Activated T-cell treated with anti-CD3 and anti-CD28 coated beads, Interleukin-2, amount 50 U/mL, for 72 hours (primary cell): ENCODE measurements at regions not wholly inside any gene's neighbourhood (a gene's known extent, or its start where the extent isn't known, plus 50 kb on each side); places are given as distances from the start of the nearest gene placed in this dataset.

Source experiments
- ATAC-seq, 2 donors: fragments of 150-1000 bp; cut with Tn5 transposase; replicated peaks in 1 of 2; 2 replicates each; pipeline ENCODE4 v1.10.0; 2021; ENCODE audit warnings: moderate library complexity in 2 of 2, mild to moderate bottlenecking in 1 of 2
- DNase-seq, 2 donors: peaks; one replicate each; pipeline ENCODE4 v3.0.0; 2021 to 2022; ENCODE audit warnings: mixed read lengths in 1 of 2
- H3K27ac Mint-ChIP-seq: one replicate; pipeline ENCODE4 v1.8.0; 2022; ENCODE audit warnings: mild to moderate bottlenecking, moderate library complexity, mixed read lengths
- H3K27me3 Mint-ChIP-seq: one replicate; pipeline ENCODE4 v1.8.0; 2022; ENCODE audit warnings: low read depth, mixed read lengths
- H3K36me3 Mint-ChIP-seq, 2 donors: one replicate each; pipeline ENCODE4 v1.8.0; 2022; ENCODE audit warnings: mixed read lengths in 2 of 2, mild to moderate bottlenecking in 1 of 2; ENCODE audit not compliant: insufficient read depth in 2 of 2
- H3K4me1 Mint-ChIP-seq: one replicate; pipeline ENCODE4 v1.8.0; 2022; ENCODE audit warnings: low read depth, mixed read lengths
- H3K4me3 Mint-ChIP-seq, 2 donors: one replicate each; pipeline ENCODE4 v1.8.0; 2022; ENCODE audit warnings: mild to moderate bottlenecking in 2 of 2, mixed read lengths in 2 of 2, moderate library complexity in 2 of 2
- H3K9me3 Mint-ChIP-seq, 2 donors: one replicate each; pipeline ENCODE4 v1.8.0; 2022; ENCODE audit warnings: mixed read lengths in 2 of 2

- H3K27me3 Mint-ChIP-seq, result peaks cover 50% of the 10 kb centered on the region
- ATAC-seq, result peak; percentile 53 to 61
- H3K9me3 Mint-ChIP-seq, result no peaks in the 10 kb centered on the region
- no peaks in the 10 kb centered on the region for H3K4me1 Mint-ChIP-seq
- no peak overlapping the region for H3K27ac Mint-ChIP-seq
- H3K36me3 Mint-ChIP-seq, result no peaks in the 10 kb centered on the region
- H3K4me3 Mint-ChIP-seq, result no peak overlapping the region
- DNase-seq, result peak; percentile 6 to 15
Observed at GRCh38 chr1:70528590-70529333, 117.7 kb downstream of the CTH start.

GRCh38 chr1:70536708-70537366 lies 125.8 kb downstream of the CTH start:
- H3K27ac Mint-ChIP-seq, result no peak overlapping the region
- H3K36me3 Mint-ChIP-seq, result no peaks in the 10 kb centered on the region
- peaks cover 11% of the 10 kb centered on the region for H3K27me3 Mint-ChIP-seq
- no peak for ATAC-seq
- no peaks in the 10 kb centered on the region for H3K9me3 Mint-ChIP-seq
- no peaks in the 10 kb centered on the region for H3K4me1 Mint-ChIP-seq
- no peak for DNase-seq
- no peak overlapping the region for H3K4me3 Mint-ChIP-seq

GRCh38 chr1:70537788-70538187 lies 126.7 kb downstream of the CTH start:
- peaks cover 10% of the 10 kb centered on the region for H3K27me3 Mint-ChIP-seq
- ATAC-seq (no peak), DNase-seq (no peak)
- H3K9me3 Mint-ChIP-seq, result no peaks in the 10 kb centered on the region
- no peak overlapping the region for H3K27ac Mint-ChIP-seq
- H3K4me1 Mint-ChIP-seq, result no peaks in the 10 kb centered on the region
- no peaks in the 10 kb centered on the region for H3K36me3 Mint-ChIP-seq
- H3K4me3 Mint-ChIP-seq, result no peak overlapping the region

GRCh38 chr1:70542030-70542429 lies 131.0 kb downstream of the CTH start:
- DNase-seq (no peak), ATAC-seq (no peak)

GRCh38 chr1:70542856-70543255 lies 131.8 kb downstream of the CTH start:
- H3K4me3 Mint-ChIP-seq, result no peak overlapping the region
- no peak for DNase-seq
- H3K27me3 Mint-ChIP-seq, result no peaks in the 10 kb centered on the region
- no peak for ATAC-seq
- H3K36me3 Mint-ChIP-seq, result no peaks in the 10 kb centered on the region
- H3K4me1 Mint-ChIP-seq, result no peaks in the 10 kb centered on the region
- H3K9me3 Mint-ChIP-seq, result no peaks in the 10 kb centered on the region
- no peak overlapping the region for H3K27ac Mint-ChIP-seq

More at GRCh38 chr1:70542030-70542429, 131.0 kb downstream of the CTH start:
- Mint-ChIP-seq H3K36me3 (no peaks in the 10 kb centered on the region), H3K27ac (no peak overlapping the region), H3K9me3 (no peaks in the 10 kb centered on the region), H3K27me3 (peaks cover 4% of the 10 kb centered on the region), H3K4me1 (no peaks in the 10 kb centered on the region), H3K4me3 (no peak overlapping the region)

GRCh38 chr1:70546726-70547125 lies 135.7 kb downstream of the CTH start:
- no peaks in the 10 kb centered on the region for H3K36me3 Mint-ChIP-seq
- no peaks in the 10 kb centered on the region for H3K4me1 Mint-ChIP-seq
- H3K4me3 Mint-ChIP-seq, result no peak overlapping the region
- no peaks in the 10 kb centered on the region for H3K27me3 Mint-ChIP-seq
- ATAC-seq (no peak), DNase-seq (no peak)
- no peak overlapping the region for H3K27ac Mint-ChIP-seq
- no peaks in the 10 kb centered on the region for H3K9me3 Mint-ChIP-seq

- Mint-ChIP-seq H3K27ac (no peak overlapping the region), H3K4me3 (no peak overlapping the region), H3K27me3 (peaks cover 19% of the 10 kb centered on the region), H3K36me3 (no peaks in the 10 kb centered on the region), H3K9me3 (no peaks in the 10 kb centered on the region), H3K4me1 (no peaks in the 10 kb centered on the region)
- DNase-seq (no peak), ATAC-seq (no peak)
Observed at GRCh38 chr1:70552662-70553566, 141.8 kb downstream of the CTH start.

GRCh38 chr1:70553567-70553956 lies 142.5 kb downstream of the CTH start:
- DNase-seq, result no peak
- H3K4me3 Mint-ChIP-seq, result no peak overlapping the region
- no peak overlapping the region for H3K27ac Mint-ChIP-seq
- peaks cover 19% of the 10 kb centered on the region for H3K27me3 Mint-ChIP-seq
- H3K4me1 Mint-ChIP-seq, result no peaks in the 10 kb centered on the region
- no peak for ATAC-seq
- H3K36me3 Mint-ChIP-seq, result no peaks in the 10 kb centered on the region
- no peaks in the 10 kb centered on the region for H3K9me3 Mint-ChIP-seq

GRCh38 chr1:70554341-70554740 lies 143.3 kb downstream of the CTH start:
- Mint-ChIP-seq H3K4me1 (no peaks in the 10 kb centered on the region), H3K4me3 (no peak overlapping the region), H3K9me3 (no peaks in the 10 kb centered on the region), H3K36me3 (no peaks in the 10 kb centered on the region), H3K27ac (no peak overlapping the region), H3K27me3 (peaks cover 19% of the 10 kb centered on the region)
- DNase-seq (no peak), ATAC-seq (no peak)

- H3K36me3 Mint-ChIP-seq, result no peaks in the 10 kb centered on the region
- DNase-seq, result no peak
- no peak overlapping the region for H3K27ac Mint-ChIP-seq
- no peak overlapping the region for H3K4me3 Mint-ChIP-seq
- H3K27me3 Mint-ChIP-seq, result peaks cover 19% of the 10 kb centered on the region
- no peak for ATAC-seq
- no peaks in the 10 kb centered on the region for H3K9me3 Mint-ChIP-seq
- no peaks in the 10 kb centered on the region for H3K4me1 Mint-ChIP-seq
Observed at GRCh38 chr1:70556541-70556940, 145.5 kb downstream of the CTH start.

- Mint-ChIP-seq H3K27ac (no peak overlapping the region), H3K4me1 (no peaks in the 10 kb centered on the region), H3K27me3 (peaks cover 6% of the 10 kb centered on the region), H3K36me3 (no peaks in the 10 kb centered on the region), H3K4me3 (no peak overlapping the region), H3K9me3 (no peaks in the 10 kb centered on the region)
- no peak for ATAC-seq
- DNase-seq, result no peak
Observed at GRCh38 chr1:70567167-70567566, 156.1 kb downstream of the CTH start.

GRCh38 chr1:70571191-70571590 lies 160.1 kb downstream of the CTH start:
- no peak overlapping the region for H3K27ac Mint-ChIP-seq
- no peaks in the 10 kb centered on the region for H3K4me1 Mint-ChIP-seq
- no peaks in the 10 kb centered on the region for H3K36me3 Mint-ChIP-seq
- no peak overlapping the region for H3K4me3 Mint-ChIP-seq
- H3K27me3 Mint-ChIP-seq, result no peaks in the 10 kb centered on the region
- no peak for ATAC-seq
- no peaks in the 10 kb centered on the region for H3K9me3 Mint-ChIP-seq
- no peak for DNase-seq

GRCh38 chr1:70573317-70573843 lies 162.3 kb downstream of the CTH start:
- no peaks in the 10 kb centered on the region for H3K9me3 Mint-ChIP-seq
- ATAC-seq (no peak), DNase-seq (no peak)
- no peak overlapping the region for H3K4me3 Mint-ChIP-seq
- no peaks in the 10 kb centered on the region for H3K4me1 Mint-ChIP-seq
- no peaks in the 10 kb centered on the region for H3K36me3 Mint-ChIP-seq
- H3K27ac Mint-ChIP-seq, result no peak overlapping the region
- H3K27me3 Mint-ChIP-seq, result no peaks in the 10 kb centered on the region
